Spleen (tissue), 11 donors: ENCODE measurements at regions not wholly inside any gene's neighbourhood (a gene's known extent, or its start where the extent isn't known, plus 50 kb on each side); places are given as distances from the start of the nearest gene placed in this dataset.

Source experiments
- DNase-seq: peaks from one replicate; pipeline ENCODE4 v3.0.0-alpha.2; 2020
- H3K27ac ChIP-seq, 8 donors: fragments of 200-600 bp; sonication (generic) in 7 of 8; 1 replicate in 4 of 8; 2 replicates in 4 of 8; pipeline versions ENCODE4 v1.5.0 to v1.8.0; 2016 to 2021; ENCODE audit warnings: inconsistent platforms in 4 of 8, mild to moderate bottlenecking in 4 of 8, moderate library complexity in 1 of 8
- H3K27me3 ChIP-seq, 7 donors: fragments of 200-600 bp; sonication (generic) in 6 of 7; replicated peaks in 1 of 7; 1 replicate in 4 of 7; 2 replicates in 3 of 7; pipeline versions ENCODE4 v1.5.0 to v1.8.0; 2016 to 2021; ENCODE audit warnings: inconsistent platforms in 3 of 7, mild to moderate bottlenecking in 1 of 7
- H3K36me3 ChIP-seq, 6 donors: fragments of 200-600 bp; sonication (generic) in 5 of 6; 1 replicate in 4 of 6; 2 replicates in 2 of 6; pipeline versions ENCODE4 v1.5.0 to v1.8.0; 2016 to 2021; ENCODE audit warnings: inconsistent platforms in 2 of 6
- H3K4me1 ChIP-seq, 6 donors: fragments of 200-600 bp; sonication (generic) in 5 of 6; 1 replicate in 3 of 6; 2 replicates in 3 of 6; pipeline versions ENCODE4 v1.5.0 to v1.8.0; 2016 to 2021; ENCODE audit warnings: inconsistent platforms in 3 of 6
- H3K4me3 ChIP-seq, 8 donors: fragments of 200-600 bp; sonication (generic) in 7 of 8; 1 replicate in 4 of 8; 2 replicates in 4 of 8; pipeline versions ENCODE4 v1.5.0 to v1.8.0; 2016 to 2021; ENCODE audit warnings: inconsistent platforms in 4 of 8, mild to moderate bottlenecking in 4 of 8, moderate library complexity in 2 of 8
- H3K9me3 ChIP-seq, 8 donors: fragments of 200-600 bp; sonication (generic) in 7 of 8; 1 replicate in 4 of 8; 2 replicates in 4 of 8; pipeline versions ENCODE4 v1.5.0 to v1.8.0; 2016 to 2021; ENCODE audit warnings: inconsistent platforms in 4 of 8
- POLR2A ChIP-seq, 3 donors: fragments of 450-650 bp; IDR thresholded peaks; one replicate each; pipeline ENCODE4 v1.5.1; 2017; ENCODE audit warnings: antibody characterized with exemption in 3 of 3, mild to moderate bottlenecking in 1 of 3
- POLR2AphosphoS5 ChIP-seq, 3 donors: sonication (generic); formaldehyde crosslinking; IDR thresholded peaks; one replicate each; pipeline ENCODE4 v1.5.1; 2017; ENCODE audit warnings: antibody characterized with exemption in 3 of 3
- WGBS, 5 donors: extraction: QIAGEN DNeasy Blood & Tissue Kit in 3 of 5; methylation state at CpG; one replicate each; pipeline versions ENCODE4 v1.1.5 to v1.1.7; 2013 to 2018; 5-methylcytosine and 5-hydroxymethylcytosine counted together
- intact Hi-C: fragments of 100-400 bp; cut with DNase I; formaldehyde crosslinking; loops from one replicate; pipeline ENCODE4 v1.15.0; 2023; ENCODE audit warnings: low total_unique reads
- TF ChIP-seq, protein P1 (sequence below), 11 experiments: fragments of 200-600 bp in 7 of 11; fragments of 450-650 bp in 4 of 11; sonication (generic) in 4 of 11; IDR thresholded peaks in 8 of 11; conservative IDR thresholded peaks in 3 of 11; 1 replicate in 7 of 11; 2 replicates in 4 of 11; pipeline versions ENCODE4 v1.4.0 to v1.8.0; 2016 to 2021; ENCODE audit warnings: antibody characterized with exemption in 11 of 11, inconsistent platforms in 4 of 11, mild to moderate bottlenecking in 1 of 11
- donor health status: healthy with polysubstance abuse.
- donor health status: DM: no; HTN: no; CAD: no; lungs with moderate emphysema.
- donor health status: DM: no; HTN: no; CAD: no.
- donor health status: Bipolar disorder and iron deficiency.
- donor health status: healthy.
- donor health status: DM: no; HTN: no; CAD: no.
- donor health status: DM: yes; HTN: yes; CAD: no.

DNA sequence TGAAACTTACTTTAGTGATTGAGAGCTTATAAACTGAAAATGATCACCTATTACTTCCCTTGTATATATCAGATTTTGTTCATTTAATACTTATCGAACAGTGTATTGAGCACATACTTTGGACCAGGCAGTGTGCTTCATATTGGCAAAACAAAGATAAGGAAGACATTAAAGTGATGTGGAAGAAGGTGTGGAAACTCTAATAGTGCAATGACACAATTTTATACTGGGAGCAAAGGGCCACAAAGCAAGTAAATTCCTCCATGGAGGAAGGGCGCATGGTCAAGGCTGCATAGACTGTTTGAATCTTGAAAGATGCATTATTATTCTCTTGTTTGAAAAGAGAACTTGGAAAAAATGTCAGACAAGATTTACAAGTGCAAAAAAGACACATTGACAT, 936.5 kb upstream of the DDX18 start:
- Histone ChIP-seq H3K36me3 (no peaks in the 10 kb centered on the region), H3K4me1 (no peaks in the 10 kb centered on the region)

GRCh38 chr2:116879650-116880160, 934.8 kb upstream of the DDX18 start:
- no peak for DNase-seq
- no peaks in the 10 kb centered on the region for H3K27me3 ChIP-seq
- 39 to 90% (median 74%) methylated on average over 2 of the region's 2 CpGs for WGBS, 5 donors

More for the DNA sequence above, 936.5 kb upstream of the DDX18 start:
- no peak for DNase-seq
- TF ChIP-seq POLR2A (IDR thresholded peaks at IDR 0.05) (no peak), POLR2AphosphoS5 (IDR thresholded peaks at IDR 0.05) (no peak)
- TF ChIP-seq, protein P1, sequence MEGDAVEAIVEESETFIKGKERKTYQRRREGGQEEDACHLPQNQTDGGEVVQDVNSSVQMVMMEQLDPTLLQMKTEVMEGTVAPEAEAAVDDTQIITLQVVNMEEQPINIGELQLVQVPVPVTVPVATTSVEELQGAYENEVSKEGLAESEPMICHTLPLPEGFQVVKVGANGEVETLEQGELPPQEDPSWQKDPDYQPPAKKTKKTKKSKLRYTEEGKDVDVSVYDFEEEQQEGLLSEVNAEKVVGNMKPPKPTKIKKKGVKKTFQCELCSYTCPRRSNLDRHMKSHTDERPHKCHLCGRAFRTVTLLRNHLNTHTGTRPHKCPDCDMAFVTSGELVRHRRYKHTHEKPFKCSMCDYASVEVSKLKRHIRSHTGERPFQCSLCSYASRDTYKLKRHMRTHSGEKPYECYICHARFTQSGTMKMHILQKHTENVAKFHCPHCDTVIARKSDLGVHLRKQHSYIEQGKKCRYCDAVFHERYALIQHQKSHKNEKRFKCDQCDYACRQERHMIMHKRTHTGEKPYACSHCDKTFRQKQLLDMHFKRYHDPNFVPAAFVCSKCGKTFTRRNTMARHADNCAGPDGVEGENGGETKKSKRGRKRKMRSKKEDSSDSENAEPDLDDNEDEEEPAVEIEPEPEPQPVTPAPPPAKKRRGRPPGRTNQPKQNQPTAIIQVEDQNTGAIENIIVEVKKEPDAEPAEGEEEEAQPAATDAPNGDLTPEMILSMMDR (IDR thresholded peaks at IDR 0.05 in 8 of 11, conservative IDR thresholded peaks at IDR 0.05 in 3 of 11), result no peak
- WGBS, 5 donors, result 83 to 94% (median 91%) methylated on average over 2 of the region's 2 CpGs
- Histone ChIP-seq H3K9me3 (peaks cover 0 to 28% (median 12%) of the 10 kb centered on the region in 8 donors), H3K4me3 (no peak overlapping the region), H3K27ac (no peak overlapping the region), H3K27me3 (no peaks in the 10 kb centered on the region)
- intact Hi-C loops, result no loop called here

DNA sequence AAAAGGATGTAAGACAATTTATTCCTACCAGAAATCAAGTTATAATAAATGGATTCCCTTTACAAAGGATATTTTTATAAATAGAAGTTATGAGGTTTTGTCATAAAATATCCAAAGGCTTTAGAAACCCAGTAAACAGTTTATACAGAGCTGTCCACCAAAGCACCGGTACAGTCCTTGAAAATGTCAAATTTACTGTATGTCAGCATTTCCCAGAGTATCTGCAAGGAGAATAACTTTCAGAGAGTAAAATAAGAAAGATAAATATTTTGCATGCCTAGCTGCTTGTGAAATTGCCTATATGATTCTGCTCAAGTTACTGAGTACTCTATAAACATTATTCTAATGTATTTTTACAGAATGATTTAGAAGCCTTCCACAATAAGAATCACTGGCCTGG, 923.3 kb upstream of the DDX18 start:
- no peaks in the 10 kb centered on the region for H3K27me3 ChIP-seq
- H3K4me3 ChIP-seq, result no peak overlapping the region
- TF ChIP-seq POLR2AphosphoS5 (IDR thresholded peaks at IDR 0.05) (no peak), POLR2A (IDR thresholded peaks at IDR 0.05) (no peak)
- TF ChIP-seq, protein P1 (IDR thresholded peaks at IDR 0.05 in 8 of 11, conservative IDR thresholded peaks at IDR 0.05 in 3 of 11), result no peak
- peaks cover 0 to 58% (median 45%) of the 10 kb centered on the region in 8 donors for H3K9me3 ChIP-seq
- WGBS, 5 donors, result 65 to 83% (median 75%) methylated on average over 1 of the region's 1 CpG
- intact Hi-C loops, result no loop called here
- no peaks in the 10 kb centered on the region for H3K4me1 ChIP-seq
- DNase-seq, result no peak
- H3K27ac ChIP-seq, result no peak overlapping the region
- no peaks in the 10 kb centered on the region for H3K36me3 ChIP-seq

More at GRCh38 chr2:116879650-116880160, 934.8 kb upstream of the DDX18 start:
- Histone ChIP-seq H3K36me3 (no peaks in the 10 kb centered on the region), H3K4me1 (no peaks in the 10 kb centered on the region), H3K9me3 (peaks cover 0 to 13% (median 0%) of the 10 kb centered on the region in 8 donors), H3K4me3 (no peak overlapping the region), H3K27ac (no peak overlapping the region)
- intact Hi-C loops, result loop anchor here (5.0 kb wide), 1 partner anchor 53 kb away; no protein-coding TSS in a partner anchor
- no peak for TF ChIP-seq POLR2AphosphoS5 (IDR thresholded peaks at IDR 0.05)
- TF ChIP-seq, protein P1 (IDR thresholded peaks at IDR 0.05 in 8 of 11, conservative IDR thresholded peaks at IDR 0.05 in 3 of 11), result no peak
- no peak for TF ChIP-seq POLR2A (IDR thresholded peaks at IDR 0.05)

GRCh38 chr2:116911540-116911939, 903.0 kb upstream of the DDX18 start:
- intact Hi-C loops, result no loop called here
- Histone ChIP-seq H3K27me3 (no peaks in the 10 kb centered on the region), H3K27ac (no peak overlapping the region), H3K9me3 (peaks cover 0 to 5% (median 0%) of the 10 kb centered on the region in 8 donors), H3K4me1 (no peaks in the 10 kb centered on the region), H3K4me3 (no peak overlapping the region), H3K36me3 (no peaks in the 10 kb centered on the region)
- TF ChIP-seq POLR2A (IDR thresholded peaks at IDR 0.05) (no peak), POLR2AphosphoS5 (IDR thresholded peaks at IDR 0.05) (no peak)
- TF ChIP-seq, protein P1 (IDR thresholded peaks at IDR 0.05 in 8 of 11, conservative IDR thresholded peaks at IDR 0.05 in 3 of 11), result no peak
- DNase-seq, result no peak
